ENCODE measurements at regions not wholly inside any gene's neighbourhood (a gene's known extent, or its start where the extent isn't known, plus 50 kb on each side); places are given as distances from the start of the nearest gene placed in this dataset.

DNA sequence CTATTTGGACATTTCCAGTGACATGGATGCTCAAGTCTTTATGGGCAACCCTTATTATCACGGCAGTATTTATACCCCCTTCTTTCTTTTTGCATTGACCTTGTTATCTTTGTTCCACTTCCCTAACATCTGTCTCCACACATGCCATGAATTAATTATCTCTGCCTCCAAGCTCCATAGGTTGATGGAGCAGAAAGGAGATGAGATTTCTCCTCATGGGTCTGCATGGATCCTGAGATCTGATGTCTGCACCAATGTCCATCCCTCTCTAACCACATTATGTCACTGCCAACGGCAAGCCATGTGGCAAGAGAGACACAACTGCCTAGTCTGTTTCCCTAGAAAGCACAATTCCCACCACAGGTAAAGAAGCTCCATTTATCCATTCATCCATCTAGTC lies 416.8 kb upstream of the ASIC2 start:
- TF ChIP-seq, protein P1, sequence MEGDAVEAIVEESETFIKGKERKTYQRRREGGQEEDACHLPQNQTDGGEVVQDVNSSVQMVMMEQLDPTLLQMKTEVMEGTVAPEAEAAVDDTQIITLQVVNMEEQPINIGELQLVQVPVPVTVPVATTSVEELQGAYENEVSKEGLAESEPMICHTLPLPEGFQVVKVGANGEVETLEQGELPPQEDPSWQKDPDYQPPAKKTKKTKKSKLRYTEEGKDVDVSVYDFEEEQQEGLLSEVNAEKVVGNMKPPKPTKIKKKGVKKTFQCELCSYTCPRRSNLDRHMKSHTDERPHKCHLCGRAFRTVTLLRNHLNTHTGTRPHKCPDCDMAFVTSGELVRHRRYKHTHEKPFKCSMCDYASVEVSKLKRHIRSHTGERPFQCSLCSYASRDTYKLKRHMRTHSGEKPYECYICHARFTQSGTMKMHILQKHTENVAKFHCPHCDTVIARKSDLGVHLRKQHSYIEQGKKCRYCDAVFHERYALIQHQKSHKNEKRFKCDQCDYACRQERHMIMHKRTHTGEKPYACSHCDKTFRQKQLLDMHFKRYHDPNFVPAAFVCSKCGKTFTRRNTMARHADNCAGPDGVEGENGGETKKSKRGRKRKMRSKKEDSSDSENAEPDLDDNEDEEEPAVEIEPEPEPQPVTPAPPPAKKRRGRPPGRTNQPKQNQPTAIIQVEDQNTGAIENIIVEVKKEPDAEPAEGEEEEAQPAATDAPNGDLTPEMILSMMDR (IDR thresholded peaks at IDR 0.05; ENCODE audit: low read depth, low read length, missing input control) = no peak
- TF ChIP-seq RAD21 (IDR thresholded peaks at IDR 0.05) = no peak
- TF ChIP-seq JUND (IDR thresholded peaks at IDR 0.05) = no peak
- no peak for TF ChIP-seq REST (IDR thresholded peaks at IDR 0.05)
- TF ChIP-seq, protein P2, sequence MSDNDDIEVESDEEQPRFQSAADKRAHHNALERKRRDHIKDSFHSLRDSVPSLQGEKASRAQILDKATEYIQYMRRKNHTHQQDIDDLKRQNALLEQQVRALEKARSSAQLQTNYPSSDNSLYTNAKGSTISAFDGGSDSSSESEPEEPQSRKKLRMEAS (IDR thresholded peaks at IDR 0.05) = no peak
- TF ChIP-seq, protein P3, sequence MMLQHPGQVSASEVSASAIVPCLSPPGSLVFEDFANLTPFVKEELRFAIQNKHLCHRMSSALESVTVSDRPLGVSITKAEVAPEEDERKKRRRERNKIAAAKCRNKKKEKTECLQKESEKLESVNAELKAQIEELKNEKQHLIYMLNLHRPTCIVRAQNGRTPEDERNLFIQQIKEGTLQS (IDR thresholded peaks at IDR 0.05) = no peak
- no peak for TF ChIP-seq RXRA (IDR thresholded peaks at IDR 0.05)

Data from liver (tissue), 3 donors.